Kidney (tissue), 13 donors: ENCODE measurements at regions not wholly inside any gene's neighbourhood (a gene's known extent, or its start where the extent isn't known, plus 50 kb on each side); places are given as distances from the start of the nearest gene placed in this dataset.

ENCODE experiments used
- DNase-seq, 5 donors: peaks; one replicate each; pipeline ENCODE4 v3.0.0-alpha.2; 2013 to 2020
- FAIRE-seq: peaks from 2 replicates; lab custom pipeline; 2012; peaks lifted over from hg19 to GRCh38; lab: Jason Lieb, UNC
- H3K27ac ChIP-seq, 2 donors: one replicate each; pipeline ENCODE4 v1.7.0; 2013; ENCODE audit warnings: low read depth in 2 of 2, low read length in 2 of 2, inconsistent platforms in 1 of 2
- H3K27me3 ChIP-seq: one replicate; pipeline ENCODE4 v1.7.1; 2013; ENCODE audit warnings: low read length, inconsistent platforms; ENCODE audit not compliant: control insufficient read depth, insufficient read depth
- H3K36me3 ChIP-seq, 3 donors: one replicate each; pipeline versions ENCODE4 v1.7.0 to v1.7.1; 2013; ENCODE audit warnings: low read length in 3 of 3, control low read depth in 1 of 3, inconsistent platforms in 1 of 3; ENCODE audit not compliant: insufficient read depth in 3 of 3, control insufficient read depth in 2 of 3
- H3K4me1 ChIP-seq, 3 donors: one replicate each; pipeline versions ENCODE4 v1.7.0 to v1.7.1; 2013; ENCODE audit warnings: low read length in 3 of 3, inconsistent platforms in 1 of 3, low read depth in 1 of 3; ENCODE audit not compliant: control insufficient read depth in 2 of 3, insufficient read depth in 2 of 3
- H3K4me3 ChIP-seq, 3 donors: one replicate each; pipeline versions ENCODE4 v1.7.0 to v1.8.1; 2013; ENCODE audit warnings: low read length in 3 of 3, control low read depth in 1 of 3, inconsistent platforms in 1 of 3
- H3K9ac ChIP-seq, 3 donors: one replicate each; pipeline versions ENCODE4 v1.7.0 to v1.7.1; 2013; ENCODE audit warnings: low read length in 3 of 3, control low read depth in 1 of 3, inconsistent platforms in 1 of 3
- H3K9me3 ChIP-seq, 3 donors: one replicate each; pipeline versions ENCODE4 v1.7.0 to v1.7.1; 2013; ENCODE audit warnings: low read length in 3 of 3, control low read depth in 1 of 3, inconsistent platforms in 1 of 3; ENCODE audit not compliant: control insufficient read depth in 2 of 3, insufficient read depth in 1 of 3
- intact Hi-C: fragments of 100-400 bp; cut with DNase I; formaldehyde crosslinking; loops from one replicate; pipeline ENCODE4 v1.11.1; 2022
- TF ChIP-seq, protein P1 (sequence below): IDR thresholded peaks from 3 replicates; pipeline ENCODE4 v1.5.1; 2012; ENCODE audit warnings: mild to moderate bottlenecking, moderate library complexity, borderline replicate concordance; ENCODE audit not compliant: insufficient read depth; ENCODE audit errors: extremely low read depth
- donor health status: control.
- donor health status: control.
- donor health status: control.
- donor health status: control.
- donor health status: control.
- donor health status: DM: yes; HTN: yes; CAD: no.
- donor health status: Normal renal cell carcinoma (clear cell type).

DNA sequence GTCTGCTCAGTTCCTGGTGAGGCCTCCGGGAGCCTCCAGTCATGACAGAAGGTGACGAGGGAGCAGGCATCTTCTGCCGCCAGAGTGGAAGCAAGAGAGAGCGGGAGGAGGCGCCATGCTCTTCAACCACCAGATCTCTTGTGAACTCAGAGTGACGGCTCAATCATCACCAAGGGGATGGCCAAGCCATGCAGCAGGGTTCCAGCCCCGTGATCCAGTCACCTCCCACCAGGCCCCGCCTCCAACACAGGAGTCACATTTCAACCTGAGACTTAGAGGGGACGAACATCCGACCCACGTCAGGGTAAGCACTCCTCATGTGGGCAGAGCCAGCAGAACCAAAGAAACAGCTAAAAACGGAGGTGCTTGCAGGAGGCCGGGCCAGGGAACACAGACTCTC, 1470.5 kb downstream of the BRD1 start:
- H3K4me1 ChIP-seq, result no peaks in the 10 kb centered on the region
- H3K9me3 ChIP-seq, result no peaks in the 10 kb centered on the region
- no peak overlapping the region for H3K9ac ChIP-seq
- H3K27me3 ChIP-seq, result no peaks in the 10 kb centered on the region
- no peaks in the 10 kb centered on the region for H3K36me3 ChIP-seq
- no peak for FAIRE-seq
- no peak overlapping the region for H3K4me3 ChIP-seq
- H3K27ac ChIP-seq, result no peak overlapping the region
- TF ChIP-seq, protein P1, sequence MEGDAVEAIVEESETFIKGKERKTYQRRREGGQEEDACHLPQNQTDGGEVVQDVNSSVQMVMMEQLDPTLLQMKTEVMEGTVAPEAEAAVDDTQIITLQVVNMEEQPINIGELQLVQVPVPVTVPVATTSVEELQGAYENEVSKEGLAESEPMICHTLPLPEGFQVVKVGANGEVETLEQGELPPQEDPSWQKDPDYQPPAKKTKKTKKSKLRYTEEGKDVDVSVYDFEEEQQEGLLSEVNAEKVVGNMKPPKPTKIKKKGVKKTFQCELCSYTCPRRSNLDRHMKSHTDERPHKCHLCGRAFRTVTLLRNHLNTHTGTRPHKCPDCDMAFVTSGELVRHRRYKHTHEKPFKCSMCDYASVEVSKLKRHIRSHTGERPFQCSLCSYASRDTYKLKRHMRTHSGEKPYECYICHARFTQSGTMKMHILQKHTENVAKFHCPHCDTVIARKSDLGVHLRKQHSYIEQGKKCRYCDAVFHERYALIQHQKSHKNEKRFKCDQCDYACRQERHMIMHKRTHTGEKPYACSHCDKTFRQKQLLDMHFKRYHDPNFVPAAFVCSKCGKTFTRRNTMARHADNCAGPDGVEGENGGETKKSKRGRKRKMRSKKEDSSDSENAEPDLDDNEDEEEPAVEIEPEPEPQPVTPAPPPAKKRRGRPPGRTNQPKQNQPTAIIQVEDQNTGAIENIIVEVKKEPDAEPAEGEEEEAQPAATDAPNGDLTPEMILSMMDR, result no peak
- peak in 4 of 5 donors; percentile 19 to 55 (median 34) for DNase-seq
- intact Hi-C loops, result no loop called here

DNA sequence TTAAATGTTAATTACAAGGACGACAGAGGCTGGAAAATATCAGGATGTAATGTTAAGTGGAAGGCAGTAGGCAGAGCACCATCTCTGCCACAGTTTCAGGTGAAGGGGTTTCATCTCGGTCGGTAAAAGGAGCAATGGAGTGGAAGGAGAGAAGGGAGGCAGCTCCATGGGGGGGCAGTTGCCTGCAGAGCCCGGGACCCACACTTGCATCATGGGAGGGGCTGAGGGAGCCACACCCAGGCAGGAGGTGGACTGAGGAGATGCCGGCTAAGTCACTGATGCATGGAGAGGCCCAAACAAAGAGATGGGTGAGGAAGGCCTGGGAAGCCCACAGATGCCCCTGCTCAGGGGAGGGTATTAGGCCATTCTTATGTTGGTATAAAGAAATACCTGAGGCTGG, 1470.9 kb downstream of the BRD1 start:
- no peak overlapping the region for H3K4me3 ChIP-seq
- H3K9ac ChIP-seq, result no peak overlapping the region
- TF ChIP-seq, protein P1, result no peak
- H3K27me3 ChIP-seq, result no peaks in the 10 kb centered on the region
- no peaks in the 10 kb centered on the region for H3K36me3 ChIP-seq
- FAIRE-seq, result no peak
- no peaks in the 10 kb centered on the region for H3K9me3 ChIP-seq
- H3K27ac ChIP-seq, result no peak overlapping the region
- H3K4me1 ChIP-seq, result no peaks in the 10 kb centered on the region
- peak in 1 of 5 donors; percentile 54 for DNase-seq
- intact Hi-C loops, result no loop called here

DNA sequence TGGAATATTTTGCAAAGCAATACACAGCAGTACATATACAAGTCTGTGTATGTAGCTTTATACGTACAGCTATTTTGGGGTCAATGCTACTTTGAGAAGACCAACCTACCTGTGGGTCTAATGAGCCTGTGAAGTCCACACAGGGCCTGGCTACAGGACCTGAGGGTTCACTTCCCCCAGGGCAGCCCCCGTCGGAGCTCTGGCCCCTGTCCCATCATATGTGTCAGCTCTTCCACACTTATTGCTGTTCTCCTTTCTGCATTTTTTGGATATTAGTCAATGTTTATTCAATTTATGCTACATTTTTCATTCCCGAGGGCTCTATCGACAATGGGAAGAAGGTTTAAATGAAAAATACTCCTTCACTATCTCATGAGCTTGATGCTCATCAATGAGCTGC, 1473.6 kb downstream of the BRD1 start:
- no peaks in the 10 kb centered on the region for H3K4me1 ChIP-seq
- H3K36me3 ChIP-seq, result peaks cover 0 to under 1% (median 0%) of the 10 kb centered on the region in 3 donors
- no peaks in the 10 kb centered on the region for H3K27me3 ChIP-seq
- no peaks in the 10 kb centered on the region for H3K9me3 ChIP-seq
- H3K4me3 ChIP-seq, result no peak overlapping the region
- H3K27ac ChIP-seq, result no peak overlapping the region
- H3K9ac ChIP-seq, result no peak overlapping the region
- DNase-seq, result no peak
- TF ChIP-seq, protein P1, result no peak
- no peak for FAIRE-seq
- intact Hi-C loops, result no loop called here
